ENCODE measurements at regions not wholly inside any gene's neighbourhood (a gene's known extent, or its start where the extent isn't known, plus 50 kb on each side); places are given as distances from the start of the nearest gene placed in this dataset.

- TF ChIP-seq GATA1 (IDR thresholded peaks at IDR 0.05; ENCODE audit: low read depth, low read length) (no peak), POLR2A (IDR thresholded peaks at IDR 0.05; ENCODE audit: low read length) (no peak)
These were observed 198.3 kb upstream of the FAT4 start for GRCh38 chr4:125116431-125116830.

GRCh38 chr4:125115941-125116340 lies 198.8 kb upstream of the FAT4 start:
- no peak for TF ChIP-seq GATA1 (IDR thresholded peaks at IDR 0.05; ENCODE audit: low read depth, low read length)
- no peak for TF ChIP-seq POLR2A (IDR thresholded peaks at IDR 0.05; ENCODE audit: low read length)
- DNase-seq: no peak

More at GRCh38 chr4:125116431-125116830, 198.3 kb upstream of the FAT4 start:
- no peak for DNase-seq

- no peak for DNase-seq
- no peak for TF ChIP-seq POLR2A (IDR thresholded peaks at IDR 0.05; ENCODE audit: low read length)
- no peak for TF ChIP-seq GATA1 (IDR thresholded peaks at IDR 0.05; ENCODE audit: low read depth, low read length)
These were observed 199.3 kb upstream of the FAT4 start for GRCh38 chr4:125115476-125115875.

DNA sequence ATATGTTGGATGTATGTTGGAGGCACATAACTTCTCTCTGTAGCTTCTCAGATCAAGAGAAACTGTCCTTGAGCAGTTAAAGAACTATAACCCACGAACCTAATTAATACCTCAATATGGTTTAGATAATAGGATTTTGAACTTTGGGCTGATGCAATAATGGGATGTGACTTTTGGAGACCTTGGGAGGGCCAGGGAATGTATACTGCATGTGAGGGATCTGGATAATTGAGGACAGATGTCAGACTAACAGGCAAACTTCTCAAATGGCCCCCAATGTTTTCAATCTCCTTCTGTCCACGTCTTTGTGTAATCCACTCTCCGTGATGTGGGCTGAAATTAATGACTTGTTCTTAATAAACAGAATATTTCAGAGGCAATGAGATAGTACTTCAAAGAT lies 202.2 kb upstream of the FAT4 start:
- TF ChIP-seq POLR2A (IDR thresholded peaks at IDR 0.05; ENCODE audit: low read length) (no peak), GATA1 (IDR thresholded peaks at IDR 0.05; ENCODE audit: low read depth, low read length) (no peak)
- no peak for DNase-seq

- no peak for DNase-seq
- TF ChIP-seq GATA1 (IDR thresholded peaks at IDR 0.05; ENCODE audit: low read depth, low read length) (no peak), POLR2A (IDR thresholded peaks at IDR 0.05; ENCODE audit: low read length) (no peak)
These were observed 203.4 kb upstream of the FAT4 start for GRCh38 chr4:125111323-125111722.

DNA sequence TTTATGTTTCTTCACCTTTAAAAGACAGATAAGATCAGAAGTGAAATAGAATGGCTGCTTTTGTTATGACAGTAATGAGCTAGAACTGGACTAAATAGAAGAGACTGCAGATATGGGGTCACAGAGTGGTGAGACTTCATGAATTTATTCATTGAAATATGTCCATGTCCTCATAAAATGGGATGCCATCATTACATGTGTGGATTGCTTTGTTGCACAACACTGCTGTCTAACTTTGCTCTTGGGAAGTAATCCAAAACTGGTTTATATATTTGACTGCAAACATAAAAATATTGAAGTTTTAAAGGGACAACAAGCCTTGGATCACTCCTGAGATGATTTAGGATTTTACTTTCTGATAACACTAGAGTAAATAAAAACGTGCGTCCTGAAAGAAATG lies 209.2 kb upstream of the FAT4 start:
- no peak for DNase-seq
- TF ChIP-seq GATA1 (IDR thresholded peaks at IDR 0.05; ENCODE audit: low read depth, low read length): no peak
- TF ChIP-seq POLR2A (IDR thresholded peaks at IDR 0.05; ENCODE audit: low read length): no peak

DNA sequence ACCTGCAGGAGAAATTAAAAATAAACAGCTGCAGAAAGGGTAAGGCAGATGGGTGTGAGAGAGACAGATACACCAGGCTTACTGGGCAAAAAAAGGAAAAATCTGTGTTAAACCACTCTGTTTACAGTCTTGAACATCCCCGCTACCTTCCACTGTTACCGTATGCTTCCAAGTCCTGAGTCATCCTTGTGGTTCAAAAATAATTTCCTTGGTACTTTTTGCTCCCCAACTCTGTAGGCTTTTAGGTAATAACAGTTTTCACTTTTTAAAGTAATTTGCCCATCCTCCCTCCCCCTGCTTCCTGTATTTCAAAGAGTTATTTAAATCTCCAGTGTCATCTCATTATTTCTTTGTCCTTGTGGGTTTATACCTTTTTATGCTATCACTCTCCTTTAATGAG lies 210.1 kb upstream of the FAT4 start:
- TF ChIP-seq GATA1 (IDR thresholded peaks at IDR 0.05; ENCODE audit: low read depth, low read length) (no peak), POLR2A (IDR thresholded peaks at IDR 0.05; ENCODE audit: low read length) (no peak)
- DNase-seq: no peak

DNA sequence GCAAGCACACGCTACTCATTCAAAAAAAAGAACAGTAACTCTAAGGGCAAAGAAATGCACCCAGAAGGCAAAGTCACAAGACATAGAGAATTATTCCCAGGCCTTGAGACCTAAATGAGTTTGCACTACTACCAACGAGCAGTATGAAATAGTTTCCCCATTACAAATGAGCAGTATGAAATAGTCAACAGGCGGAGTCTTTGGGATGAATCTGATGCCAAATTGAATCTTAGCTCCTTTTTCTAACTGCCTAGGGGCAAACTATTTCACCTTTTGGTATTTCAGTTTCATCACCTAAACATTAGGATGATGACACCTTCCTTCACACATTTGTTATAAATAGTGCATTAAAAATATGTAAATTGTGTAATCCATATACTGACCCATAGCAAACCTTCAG lies 213.0 kb upstream of the FAT4 start:
- TF ChIP-seq POLR2A (IDR thresholded peaks at IDR 0.05; ENCODE audit: low read length) (no peak), GATA1 (IDR thresholded peaks at IDR 0.05; ENCODE audit: low read depth, low read length) (no peak)
- DNase-seq: no peak

DNA sequence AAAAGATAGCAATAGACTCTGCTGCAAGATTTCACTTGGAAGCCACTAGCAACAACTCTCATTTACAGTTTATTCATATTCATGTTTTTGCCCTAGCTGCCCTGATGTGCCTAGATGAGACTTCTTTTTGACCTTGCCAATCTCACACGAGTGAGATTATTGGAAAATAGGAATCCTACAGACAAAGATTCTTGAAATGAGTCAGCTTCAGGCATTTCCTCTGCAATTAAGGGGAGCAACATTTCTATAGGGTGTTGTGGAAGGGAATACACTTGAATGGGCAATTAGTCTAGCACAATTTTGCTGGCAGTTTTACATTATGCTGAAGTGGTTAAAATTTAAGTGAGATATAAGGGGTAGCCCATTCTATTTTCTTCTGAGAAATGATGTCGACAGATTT lies 217.0 kb upstream of the FAT4 start:
- no peak for DNase-seq

DNA sequence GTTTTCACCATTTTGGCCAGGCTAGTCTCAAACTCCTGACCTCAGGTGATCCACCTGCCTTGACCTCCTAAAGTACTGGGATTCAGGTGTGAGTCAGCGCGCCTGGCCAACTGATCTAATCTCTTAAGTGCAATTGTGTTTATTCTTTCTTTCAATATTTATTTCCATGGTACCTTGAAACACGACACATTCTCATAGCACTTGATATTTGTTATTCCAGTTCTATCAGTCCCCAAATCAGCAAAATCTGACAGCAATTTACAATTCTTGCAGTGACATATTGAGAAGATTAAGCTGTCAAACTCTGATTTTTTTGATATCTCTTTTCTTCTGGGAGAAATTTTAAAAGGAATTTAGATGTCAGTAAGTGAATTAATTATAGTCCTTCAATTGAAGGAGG lies 218.1 kb upstream of the FAT4 start:
- no peak for DNase-seq
- TF ChIP-seq POLR2A (IDR thresholded peaks at IDR 0.05; ENCODE audit: low read length) (no peak), GATA1 (IDR thresholded peaks at IDR 0.05; ENCODE audit: low read depth, low read length) (no peak)

More for the DNA sequence above, 217.0 kb upstream of the FAT4 start:
- TF ChIP-seq GATA1 (IDR thresholded peaks at IDR 0.05; ENCODE audit: low read depth, low read length) (no peak), POLR2A (IDR thresholded peaks at IDR 0.05; ENCODE audit: low read length) (no peak)

DNA sequence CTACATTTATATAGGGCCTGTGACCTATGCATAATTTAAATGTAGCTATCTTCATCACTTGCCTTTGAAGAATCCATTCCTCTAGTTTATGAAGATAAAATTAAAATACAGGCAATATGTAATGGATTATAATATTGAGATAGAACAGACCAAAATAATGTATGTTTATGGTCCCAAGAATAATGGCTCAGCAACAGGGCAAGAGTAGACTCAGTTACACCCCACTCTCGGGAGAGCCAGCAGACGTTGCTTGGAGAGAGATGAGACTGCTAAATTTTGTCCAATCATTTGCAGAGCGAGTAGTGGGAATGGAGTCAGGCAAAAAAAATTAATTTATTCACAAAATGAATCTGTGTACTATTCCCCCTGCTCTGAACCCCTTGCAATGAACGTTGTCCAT lies 223.2 kb upstream of the FAT4 start:
- TF ChIP-seq GATA1 (IDR thresholded peaks at IDR 0.05; ENCODE audit: low read depth, low read length) (no peak), POLR2A (IDR thresholded peaks at IDR 0.05; ENCODE audit: low read length) (no peak)
- no peak for DNase-seq

DNA sequence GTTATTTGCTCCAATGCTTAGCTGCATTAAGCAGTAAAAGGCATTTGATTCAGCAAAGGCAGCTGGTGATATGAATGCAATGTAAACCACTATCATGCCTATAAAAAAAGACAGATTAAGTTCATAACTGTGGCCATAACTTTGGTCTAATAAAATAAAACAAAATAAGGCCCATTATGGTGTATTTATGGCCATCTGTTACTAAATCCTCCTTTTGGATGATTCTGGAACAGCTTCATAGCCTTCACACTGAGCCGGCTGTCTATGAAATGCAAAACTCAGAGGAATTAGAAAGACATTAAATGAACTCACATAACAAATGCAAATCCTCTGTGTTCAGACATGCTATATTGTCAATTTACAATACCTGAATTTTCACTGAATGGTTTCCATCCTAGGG lies 223.7 kb upstream of the FAT4 start:
- TF ChIP-seq GATA1 (IDR thresholded peaks at IDR 0.05; ENCODE audit: low read depth, low read length): no peak
- no peak for TF ChIP-seq POLR2A (IDR thresholded peaks at IDR 0.05; ENCODE audit: low read length)
- DNase-seq: no peak

DNA sequence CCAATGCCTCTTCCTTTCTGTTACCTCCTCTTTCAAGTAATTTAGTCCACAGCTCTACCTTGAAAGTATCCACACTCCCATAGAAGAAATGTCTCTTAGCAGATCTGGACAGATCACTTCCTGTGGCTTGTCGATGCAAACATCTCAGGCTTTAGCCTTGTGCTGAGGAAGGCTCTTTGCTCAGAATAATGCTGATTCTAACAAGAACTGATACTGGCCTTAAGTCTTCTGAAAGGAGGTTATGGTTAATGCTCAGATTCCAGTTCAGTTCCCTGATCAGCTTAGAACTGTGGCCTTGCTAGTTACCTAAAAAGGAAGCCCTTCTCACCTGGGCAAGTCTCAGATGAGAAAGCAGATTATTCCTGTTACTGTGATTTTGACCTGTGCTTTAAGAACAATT lies 230.1 kb upstream of the FAT4 start:
- DNase-seq: no peak
- no peak for TF ChIP-seq GATA1 (IDR thresholded peaks at IDR 0.05; ENCODE audit: low read depth, low read length)
- no peak for TF ChIP-seq POLR2A (IDR thresholded peaks at IDR 0.05; ENCODE audit: low read length)

DNA sequence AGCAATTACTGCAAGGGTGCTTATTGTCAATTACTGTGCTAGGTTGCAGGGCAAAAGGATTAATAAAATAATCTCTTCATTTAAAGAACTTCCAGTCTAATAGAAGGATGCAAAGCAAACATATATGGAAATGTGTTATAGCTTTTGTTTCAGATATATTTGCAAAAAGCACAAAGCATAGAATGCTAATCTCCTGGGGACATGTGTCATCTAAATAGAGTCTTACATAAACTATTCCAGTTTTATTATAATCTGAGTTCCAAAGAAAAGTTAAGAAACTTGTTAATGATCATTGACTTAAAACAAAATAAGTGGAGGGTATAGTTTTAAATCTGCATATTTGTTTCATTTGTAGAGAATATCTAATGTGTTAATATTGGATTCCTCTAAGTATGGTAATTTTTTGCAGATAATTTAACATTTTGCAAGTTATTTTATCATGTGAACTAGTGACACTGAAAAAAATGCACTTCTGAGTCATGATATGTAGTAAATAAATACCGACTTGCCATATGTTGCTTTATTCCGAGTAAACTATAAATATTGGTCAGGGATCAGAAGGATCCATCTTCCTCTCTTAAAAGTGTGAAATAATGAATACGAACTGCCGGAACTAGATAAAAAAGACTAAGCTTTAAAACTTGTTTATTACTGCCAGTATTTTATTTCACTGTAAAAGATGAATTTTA lies 231.9 kb upstream of the FAT4 start:
- TF ChIP-seq GATA1 (IDR thresholded peaks at IDR 0.05; ENCODE audit: low read depth, low read length) (no peak), POLR2A (IDR thresholded peaks at IDR 0.05; ENCODE audit: low read length) (no peak)

DNA sequence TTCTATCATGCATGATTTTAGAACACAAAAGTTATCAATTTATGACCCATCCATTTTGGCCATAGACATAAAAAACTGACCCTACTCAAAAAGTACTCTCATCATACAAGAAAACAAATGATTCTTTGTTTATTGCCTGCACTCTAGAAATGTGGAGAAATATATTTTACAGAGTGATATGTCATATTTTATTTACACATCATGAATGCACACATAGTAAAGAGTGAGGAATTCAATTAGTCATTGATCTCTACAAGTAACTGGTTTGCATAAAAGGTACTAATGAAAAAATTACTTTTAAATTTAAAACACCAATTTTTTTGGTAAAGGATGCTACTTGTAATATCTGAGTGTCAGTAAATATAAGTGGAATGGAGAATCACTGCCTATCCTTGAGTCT lies 242.5 kb upstream of the FAT4 start:
- DNase-seq: no peak
- TF ChIP-seq POLR2A (IDR thresholded peaks at IDR 0.05; ENCODE audit: low read length) (no peak), GATA1 (IDR thresholded peaks at IDR 0.05; ENCODE audit: low read depth, low read length) (no peak)

More for the DNA sequence above, 231.9 kb upstream of the FAT4 start:
- DNase-seq: no peak

Measured in erythroblast (primary cell).